ENCODE measurements at regions not wholly inside any gene's neighbourhood (a gene's known extent, or its start where the extent isn't known, plus 50 kb on each side); places are given as distances from the start of the nearest gene placed in this dataset.

- Histone ChIP-seq H3K27ac (ENCODE audit: low read depth, low read length) (no peak overlapping the region), H3K27me3 (ENCODE audit: control insufficient read depth in 1 of 2, insufficient read depth in 2 of 2, low read length in 2 of 2) (no peaks in the 10 kb centered on the region), H3K4me3 (ENCODE audit: low read depth in 1 of 2, low read length in 2 of 2) (no peak overlapping the region), H3K9ac (ENCODE audit: low read depth in 1 of 2, low read length in 2 of 2) (no peak overlapping the region), H3K4me1 (ENCODE audit: control insufficient read depth in 1 of 2, insufficient read depth in 2 of 2, low read length in 2 of 2) (peaks cover 0 to 4% of the 10 kb centered on the region in 2 donors), H3K36me3 (ENCODE audit: control insufficient read depth in 1 of 2, insufficient read depth in 2 of 2, low read length in 2 of 2) (no peaks in the 10 kb centered on the region), H3K9me3 (ENCODE audit: control insufficient read depth in 1 of 2, low read length in 2 of 2) (peaks cover 0 to 3% of the 10 kb centered on the region in 2 donors)
Observed at GRCh38 chr11:15523543-15523942, 408.8 kb downstream of the INSC start.

DNA sequence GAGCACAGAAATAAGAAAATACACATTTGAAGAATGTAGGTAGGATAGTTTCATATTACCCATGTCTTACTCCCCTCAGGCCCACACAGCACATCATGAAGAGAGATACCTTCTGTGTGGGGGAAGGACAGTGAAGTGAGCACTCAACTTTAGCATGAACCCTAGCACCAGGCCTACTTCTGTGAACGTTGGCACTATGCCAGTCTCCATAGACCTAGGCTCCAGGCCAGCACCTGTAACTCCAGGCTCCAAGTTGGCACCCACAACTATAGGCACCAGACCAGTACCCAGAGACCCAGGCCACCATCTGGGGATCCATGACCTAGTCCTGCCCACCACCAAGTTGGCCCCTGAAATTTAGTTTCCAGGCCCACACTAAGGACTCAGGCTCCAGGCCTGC, 410.9 kb downstream of the INSC start:
- no peaks in the 10 kb centered on the region for H3K36me3 ChIP-seq (ENCODE audit: control insufficient read depth in 1 of 2, insufficient read depth in 2 of 2, low read length in 2 of 2)
- H3K27ac ChIP-seq (ENCODE audit: low read depth, low read length) = no peak overlapping the region
- peaks cover 0 to 4% of the 10 kb centered on the region in 2 donors for H3K4me1 ChIP-seq (ENCODE audit: control insufficient read depth in 1 of 2, insufficient read depth in 2 of 2, low read length in 2 of 2)
- no peak overlapping the region for H3K4me3 ChIP-seq (ENCODE audit: low read depth in 1 of 2, low read length in 2 of 2)
- H3K9me3 ChIP-seq (ENCODE audit: control insufficient read depth in 1 of 2, low read length in 2 of 2) = peaks cover 0 to 3% of the 10 kb centered on the region in 2 donors
- H3K9ac ChIP-seq (ENCODE audit: low read depth in 1 of 2, low read length in 2 of 2) = no peak overlapping the region
- no peaks in the 10 kb centered on the region for H3K27me3 ChIP-seq (ENCODE audit: control insufficient read depth in 1 of 2, insufficient read depth in 2 of 2, low read length in 2 of 2)

GRCh38 chr11:15526032-15526431, 411.3 kb downstream of the INSC start:
- H3K9me3 ChIP-seq (ENCODE audit: control insufficient read depth in 1 of 2, low read length in 2 of 2) = peaks cover 0 to 3% of the 10 kb centered on the region in 2 donors
- no peaks in the 10 kb centered on the region for H3K27me3 ChIP-seq (ENCODE audit: control insufficient read depth in 1 of 2, insufficient read depth in 2 of 2, low read length in 2 of 2)
- no peak overlapping the region for H3K9ac ChIP-seq (ENCODE audit: low read depth in 1 of 2, low read length in 2 of 2)
- no peaks in the 10 kb centered on the region for H3K36me3 ChIP-seq (ENCODE audit: control insufficient read depth in 1 of 2, insufficient read depth in 2 of 2, low read length in 2 of 2)
- H3K27ac ChIP-seq (ENCODE audit: low read depth, low read length) = no peak overlapping the region
- H3K4me3 ChIP-seq (ENCODE audit: low read depth in 1 of 2, low read length in 2 of 2) = no peak overlapping the region
- H3K4me1 ChIP-seq (ENCODE audit: control insufficient read depth in 1 of 2, insufficient read depth in 2 of 2, low read length in 2 of 2) = peaks cover 0 to 4% of the 10 kb centered on the region in 2 donors

GRCh38 chr11:15526859-15527450, 412.2 kb downstream of the INSC start:
- no peak overlapping the region for H3K9ac ChIP-seq (ENCODE audit: low read depth in 1 of 2, low read length in 2 of 2)
- H3K27me3 ChIP-seq (ENCODE audit: control insufficient read depth in 1 of 2, insufficient read depth in 2 of 2, low read length in 2 of 2) = no peaks in the 10 kb centered on the region
- no peak overlapping the region for H3K4me3 ChIP-seq (ENCODE audit: low read depth in 1 of 2, low read length in 2 of 2)
- peaks cover 0 to 3% of the 10 kb centered on the region in 2 donors for H3K9me3 ChIP-seq (ENCODE audit: control insufficient read depth in 1 of 2, low read length in 2 of 2)
- H3K36me3 ChIP-seq (ENCODE audit: control insufficient read depth in 1 of 2, insufficient read depth in 2 of 2, low read length in 2 of 2) = no peaks in the 10 kb centered on the region
- H3K4me1 ChIP-seq (ENCODE audit: control insufficient read depth in 1 of 2, insufficient read depth in 2 of 2, low read length in 2 of 2) = peaks cover 0 to 4% of the 10 kb centered on the region in 2 donors
- H3K27ac ChIP-seq (ENCODE audit: low read depth, low read length) = no peak overlapping the region

GRCh38 chr11:15532432-15532831, 417.7 kb downstream of the INSC start:
- H3K36me3 ChIP-seq (ENCODE audit: control insufficient read depth in 1 of 2, insufficient read depth in 2 of 2, low read length in 2 of 2) = no peaks in the 10 kb centered on the region
- H3K9ac ChIP-seq (ENCODE audit: low read depth in 1 of 2, low read length in 2 of 2) = no peak overlapping the region
- no peaks in the 10 kb centered on the region for H3K27me3 ChIP-seq (ENCODE audit: control insufficient read depth in 1 of 2, insufficient read depth in 2 of 2, low read length in 2 of 2)

GRCh38 chr11:15534266-15534665, 419.5 kb downstream of the INSC start:
- no peaks in the 10 kb centered on the region for H3K27me3 ChIP-seq (ENCODE audit: control insufficient read depth in 1 of 2, insufficient read depth in 2 of 2, low read length in 2 of 2)
- peaks cover 0 to 2% of the 10 kb centered on the region in 2 donors for H3K9me3 ChIP-seq (ENCODE audit: control insufficient read depth in 1 of 2, low read length in 2 of 2)
- H3K4me3 ChIP-seq (ENCODE audit: low read depth in 1 of 2, low read length in 2 of 2) = no peak overlapping the region
- no peak overlapping the region for H3K9ac ChIP-seq (ENCODE audit: low read depth in 1 of 2, low read length in 2 of 2)
- H3K36me3 ChIP-seq (ENCODE audit: control insufficient read depth in 1 of 2, insufficient read depth in 2 of 2, low read length in 2 of 2) = no peaks in the 10 kb centered on the region
- H3K27ac ChIP-seq (ENCODE audit: low read depth, low read length) = no peak overlapping the region
- H3K4me1 ChIP-seq (ENCODE audit: control insufficient read depth in 1 of 2, insufficient read depth in 2 of 2, low read length in 2 of 2) = no peaks in the 10 kb centered on the region

More at GRCh38 chr11:15532432-15532831, 417.7 kb downstream of the INSC start:
- H3K9me3 ChIP-seq (ENCODE audit: control insufficient read depth in 1 of 2, low read length in 2 of 2) = peaks cover 0 to 2% of the 10 kb centered on the region in 2 donors
- H3K27ac ChIP-seq (ENCODE audit: low read depth, low read length) = no peak overlapping the region
- H3K4me3 ChIP-seq (ENCODE audit: low read depth in 1 of 2, low read length in 2 of 2) = no peak overlapping the region
- no peaks in the 10 kb centered on the region for H3K4me1 ChIP-seq (ENCODE audit: control insufficient read depth in 1 of 2, insufficient read depth in 2 of 2, low read length in 2 of 2)

GRCh38 chr11:15535414-15535813, 420.7 kb downstream of the INSC start:
- H3K27me3 ChIP-seq (ENCODE audit: control insufficient read depth in 1 of 2, insufficient read depth in 2 of 2, low read length in 2 of 2) = no peaks in the 10 kb centered on the region
- peaks cover 0 to 2% of the 10 kb centered on the region in 2 donors for H3K9me3 ChIP-seq (ENCODE audit: control insufficient read depth in 1 of 2, low read length in 2 of 2)
- H3K9ac ChIP-seq (ENCODE audit: low read depth in 1 of 2, low read length in 2 of 2) = no peak overlapping the region
- no peaks in the 10 kb centered on the region for H3K36me3 ChIP-seq (ENCODE audit: control insufficient read depth in 1 of 2, insufficient read depth in 2 of 2, low read length in 2 of 2)
- no peak overlapping the region for H3K27ac ChIP-seq (ENCODE audit: low read depth, low read length)
- H3K4me3 ChIP-seq (ENCODE audit: low read depth in 1 of 2, low read length in 2 of 2) = no peak overlapping the region
- H3K4me1 ChIP-seq (ENCODE audit: control insufficient read depth in 1 of 2, insufficient read depth in 2 of 2, low read length in 2 of 2) = no peaks in the 10 kb centered on the region

DNA sequence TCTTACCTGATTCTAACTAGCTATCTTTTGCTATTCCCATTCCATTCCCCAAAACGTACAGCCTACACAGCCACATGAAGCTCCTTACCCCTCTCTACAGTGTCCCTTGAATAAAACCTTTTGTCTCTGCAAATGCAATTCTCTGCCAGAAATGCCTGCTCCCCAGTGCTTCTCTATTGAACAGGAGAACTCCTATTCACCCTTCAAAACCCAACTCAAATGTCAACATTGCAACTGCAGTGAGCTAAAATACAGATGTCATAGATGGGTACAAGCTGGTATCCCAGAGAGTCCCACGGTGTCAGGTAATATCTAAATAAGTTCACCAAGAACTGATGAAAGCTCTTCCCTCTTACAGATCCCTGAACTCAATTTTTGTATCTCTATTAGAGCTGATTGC, 421.7 kb downstream of the INSC start:
- Histone ChIP-seq H3K4me1 (ENCODE audit: control insufficient read depth in 1 of 2, insufficient read depth in 2 of 2, low read length in 2 of 2) (no peaks in the 10 kb centered on the region), H3K9me3 (ENCODE audit: control insufficient read depth in 1 of 2, low read length in 2 of 2) (peaks cover 0 to 2% of the 10 kb centered on the region in 2 donors), H3K36me3 (ENCODE audit: control insufficient read depth in 1 of 2, insufficient read depth in 2 of 2, low read length in 2 of 2) (no peaks in the 10 kb centered on the region), H3K4me3 (ENCODE audit: low read depth in 1 of 2, low read length in 2 of 2) (no peak overlapping the region), H3K9ac (ENCODE audit: low read depth in 1 of 2, low read length in 2 of 2) (no peak overlapping the region), H3K27me3 (ENCODE audit: control insufficient read depth in 1 of 2, insufficient read depth in 2 of 2, low read length in 2 of 2) (no peaks in the 10 kb centered on the region), H3K27ac (ENCODE audit: low read depth, low read length) (no peak overlapping the region)

DNA sequence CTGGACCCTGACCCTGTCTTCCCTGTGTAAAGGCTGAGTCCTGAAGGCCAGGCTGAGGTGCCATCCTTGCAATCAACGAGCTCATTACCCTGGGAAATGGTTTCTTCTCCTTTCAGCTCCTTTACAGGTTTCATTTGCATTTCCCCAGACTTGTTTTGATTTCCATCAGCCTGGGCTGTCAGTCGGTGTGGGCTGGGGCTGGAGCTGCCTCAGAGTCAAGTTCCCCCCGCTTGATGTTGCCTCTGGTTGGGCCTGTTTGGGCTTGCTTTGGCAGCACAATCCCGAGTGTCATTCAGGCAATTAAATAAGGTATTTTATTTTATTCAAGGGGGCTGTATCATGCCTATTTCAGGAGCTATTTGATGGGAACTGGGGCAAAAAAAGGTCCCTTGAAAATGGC, 424.9 kb downstream of the INSC start:
- H3K9me3 ChIP-seq (ENCODE audit: control insufficient read depth in 1 of 2, low read length in 2 of 2) = peaks cover 0 to 2% of the 10 kb centered on the region in 2 donors
- H3K27me3 ChIP-seq (ENCODE audit: control insufficient read depth in 1 of 2, insufficient read depth in 2 of 2, low read length in 2 of 2) = no peaks in the 10 kb centered on the region
- H3K36me3 ChIP-seq (ENCODE audit: control insufficient read depth in 1 of 2, insufficient read depth in 2 of 2, low read length in 2 of 2) = no peaks in the 10 kb centered on the region
- H3K9ac ChIP-seq (ENCODE audit: low read depth in 1 of 2, low read length in 2 of 2) = no peak overlapping the region
- H3K4me1 ChIP-seq (ENCODE audit: control insufficient read depth in 1 of 2, insufficient read depth in 2 of 2, low read length in 2 of 2) = no peaks in the 10 kb centered on the region
- no peak overlapping the region for H3K4me3 ChIP-seq (ENCODE audit: low read depth in 1 of 2, low read length in 2 of 2)
- H3K27ac ChIP-seq (ENCODE audit: low read depth, low read length) = no peak overlapping the region

DNA sequence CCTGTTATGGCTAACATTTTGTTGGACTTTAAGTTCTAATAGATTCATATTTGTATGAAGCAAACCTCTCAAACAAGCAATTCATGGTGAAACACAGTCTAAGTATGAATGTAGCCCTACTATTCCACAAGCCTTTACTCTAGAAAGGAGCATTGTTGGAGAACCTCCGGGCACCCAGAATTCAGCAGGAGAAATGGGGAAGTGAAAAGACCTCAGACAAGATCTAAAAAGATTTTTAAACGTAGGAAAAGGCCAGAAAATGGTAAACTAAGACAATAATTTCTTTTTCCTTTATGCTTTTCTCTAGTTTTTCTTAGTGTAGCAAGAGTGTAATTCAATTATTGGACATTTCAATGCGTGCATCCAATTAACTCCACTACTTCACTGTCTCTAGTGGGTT, 426.4 kb downstream of the INSC start:
- no peaks in the 10 kb centered on the region for H3K27me3 ChIP-seq (ENCODE audit: control insufficient read depth in 1 of 2, insufficient read depth in 2 of 2, low read length in 2 of 2)
- H3K36me3 ChIP-seq (ENCODE audit: control insufficient read depth in 1 of 2, insufficient read depth in 2 of 2, low read length in 2 of 2) = no peaks in the 10 kb centered on the region
- no peak overlapping the region for H3K9ac ChIP-seq (ENCODE audit: low read depth in 1 of 2, low read length in 2 of 2)
- H3K4me3 ChIP-seq (ENCODE audit: low read depth in 1 of 2, low read length in 2 of 2) = no peak overlapping the region
- H3K27ac ChIP-seq (ENCODE audit: low read depth, low read length) = no peak overlapping the region
- no peaks in the 10 kb centered on the region for H3K4me1 ChIP-seq (ENCODE audit: control insufficient read depth in 1 of 2, insufficient read depth in 2 of 2, low read length in 2 of 2)
- no peaks in the 10 kb centered on the region for H3K9me3 ChIP-seq (ENCODE audit: control insufficient read depth in 1 of 2, low read length in 2 of 2)
